ENCODE measurements at regions not wholly inside any gene's neighbourhood (a gene's known extent, or its start where the extent isn't known, plus 50 kb on each side); places are given as distances from the start of the nearest gene placed in this dataset.
A peak's percentile ranks its signal among the peaks of the same experiment; 100 is the strongest.

- TF ChIP-seq REST (IDR thresholded peaks at IDR 0.05) (no peak), NPAS2 (CRISPR knock-in tag; IDR thresholded peaks at IDR 0.05; ENCODE audit: borderline replicate concordance) (no peak), CHD2 (IDR thresholded peaks at IDR 0.05; ENCODE audit: low read length, partially characterized antibody) (no peak), FOSB (CRISPR knock-in tag; IDR thresholded peaks at IDR 0.05) (no peak), FOXS1 (CRISPR knock-in tag; IDR thresholded peaks at IDR 0.05) (no peak), CEBPB (IDR thresholded peaks at IDR 0.05) (peak; percentile 53 to 79; a peak in 3 of 4 replicates), ATOH8 (CRISPR knock-in tag; IDR thresholded peaks at IDR 0.05; ENCODE audit: low read depth) (no peak), GATA3 (IDR thresholded peaks at IDR 0.05; ENCODE audit: borderline replicate concordance) (peak; percentile 82), ZNF302 (CRISPR knock-in tag; IDR thresholded peaks at IDR 0.05) (no peak), POLR2A (IDR thresholded peaks at IDR 0.05; ENCODE audit: low read length) (no peak), FOSL2 (IDR thresholded peaks at IDR 0.05) (no peak), FOSL2 (CRISPR knock-in tag; IDR thresholded peaks at IDR 0.05) (peak; percentile 73; the same call in 1 of the 2 replicates), TP53 (CRISPR knock-in tag; IDR thresholded peaks at IDR 0.05) (no peak), ZC3H11A (IDR thresholded peaks at IDR 0.05) (no peak), NFE2L2 (conservative IDR thresholded peaks at IDR 0.05; ENCODE audit: low read length) (peak; percentile 51; the same call in 1 of the 2 replicates), EHF (CRISPR knock-in tag; IDR thresholded peaks at IDR 0.05) (no peak), HEYL (CRISPR knock-in tag; IDR thresholded peaks at IDR 0.05) (no peak), POLR2AphosphoS2 (conservative IDR thresholded peaks at IDR 0.05; ENCODE audit: low read length) (no peak), PBX3 (IDR thresholded peaks at IDR 0.05) (no peak), HDAC2 (IDR thresholded peaks at IDR 0.05) (no peak), CBX8 (IDR thresholded peaks at IDR 0.05) (no peak), HOXB13 (CRISPR knock-in tag; IDR thresholded peaks at IDR 0.05; ENCODE audit: low read depth) (no peak; the same call in 1 of the 2 replicates), HES2 (IDR thresholded peaks at IDR 0.05) (peak; percentile 28; the same call in 1 of the 2 replicates), NR3C1 (IDR thresholded peaks at IDR 0.05) (no peak), KDM5A (IDR thresholded peaks at IDR 0.05) (no peak), USF2 (IDR thresholded peaks at IDR 0.05) (0 out of 2 replicates have a peak, but pooled peaks have one; percentile 28), EHMT2 (IDR thresholded peaks at IDR 0.05; ENCODE audit: low read depth) (no peak), ZSCAN20 (CRISPR knock-in tag; IDR thresholded peaks at IDR 0.05) (no peak), MAX (IDR thresholded peaks at IDR 0.05) (no peak; the same call in 1 of the 2 replicates), EP300 (IDR thresholded peaks at IDR 0.05) (peak; percentile 58 to 88; a peak in 3 of 5 replicates), ZFP36 (IDR thresholded peaks at IDR 0.05; ENCODE audit: borderline replicate concordance, partially characterized antibody) (no peak), JUN (IDR thresholded peaks at IDR 0.05) (peak; percentile 62 to 68; a peak in 3 of 5 replicates)
Observed at GRCh38 chr10:30542001-30542894, 87.3 kb downstream of the LYZL2 start (continued).
